ENCODE measurements at regions not wholly inside any gene's neighbourhood (a gene's known extent, or its start where the extent isn't known, plus 50 kb on each side); places are given as distances from the start of the nearest gene placed in this dataset.

GRCh38 chr7:92231-92674, 100.1 kb upstream of the FAM20C start:
- H3K27ac ChIP-seq (ENCODE audit: low read length), result no peak overlapping the region
- H3K4me3 ChIP-seq (ENCODE audit: low read length), result no peak overlapping the region
- WGBS (ENCODE audit: insufficient coverage, low lambda C conversion rate), result no CpG with 5 or more reads among the region's 6 CpGs
- peaks cover 2% of the 10 kb centered on the region for H3K9me3 ChIP-seq (ENCODE audit: control insufficient read depth, low read depth, low read length)
- H3K36me3 ChIP-seq (ENCODE audit: control insufficient read depth, insufficient read depth, low read length), result no peaks in the 10 kb centered on the region
- H3K4me1 ChIP-seq (ENCODE audit: control insufficient read depth, insufficient read depth, low read length), result peaks cover 23% of the 10 kb centered on the region
- no peak for DNase-seq
- H3K27me3 ChIP-seq (ENCODE audit: control insufficient read depth, insufficient read depth, low read length), result no peaks in the 10 kb centered on the region

- Histone ChIP-seq H3K27ac (ENCODE audit: low read length) (no peak overlapping the region), H3K9me3 (ENCODE audit: control insufficient read depth, low read depth, low read length) (peaks cover 6% of the 10 kb centered on the region), H3K4me1 (ENCODE audit: control insufficient read depth, insufficient read depth, low read length) (peaks cover 23% of the 10 kb centered on the region), H3K36me3 (ENCODE audit: control insufficient read depth, insufficient read depth, low read length) (no peaks in the 10 kb centered on the region), H3K4me3 (ENCODE audit: low read length) (no peak overlapping the region), H3K27me3 (ENCODE audit: control insufficient read depth, insufficient read depth, low read length) (no peaks in the 10 kb centered on the region)
- DNase-seq, result no peak
- WGBS (ENCODE audit: insufficient coverage, low lambda C conversion rate), result 100% methylated on average over 1 of the region's 27 CpGs
Observed at GRCh38 chr7:92888-93672, 99.3 kb upstream of the FAM20C start.

DNA sequence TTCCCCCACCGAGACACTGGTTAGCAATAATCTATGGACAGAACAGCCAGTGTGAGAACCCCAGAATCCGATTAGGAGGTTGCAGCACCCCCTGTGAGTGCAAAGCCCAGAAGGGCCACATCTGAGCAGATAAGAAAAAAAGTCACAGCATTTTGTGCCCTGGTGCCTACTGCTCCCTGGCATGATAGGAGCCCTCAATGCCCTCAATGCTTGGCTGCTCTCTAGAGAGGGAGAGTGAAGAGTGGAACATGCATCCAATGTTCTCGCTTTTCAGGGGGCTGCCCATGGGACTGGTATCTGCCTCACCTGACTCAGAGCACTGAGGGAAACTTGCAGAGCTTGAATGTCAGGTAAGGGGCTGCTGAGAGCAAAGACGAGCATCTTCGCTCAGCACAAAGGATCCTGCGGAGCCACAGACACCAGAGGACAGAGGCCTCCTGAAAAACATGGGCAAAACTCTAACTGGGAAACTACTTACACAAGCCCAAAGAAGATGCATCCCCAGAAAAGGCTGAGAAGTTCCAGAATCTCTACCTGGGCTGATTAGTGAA, 98.0 kb upstream of the FAM20C start:
- DNase-seq, result no peak

DNA sequence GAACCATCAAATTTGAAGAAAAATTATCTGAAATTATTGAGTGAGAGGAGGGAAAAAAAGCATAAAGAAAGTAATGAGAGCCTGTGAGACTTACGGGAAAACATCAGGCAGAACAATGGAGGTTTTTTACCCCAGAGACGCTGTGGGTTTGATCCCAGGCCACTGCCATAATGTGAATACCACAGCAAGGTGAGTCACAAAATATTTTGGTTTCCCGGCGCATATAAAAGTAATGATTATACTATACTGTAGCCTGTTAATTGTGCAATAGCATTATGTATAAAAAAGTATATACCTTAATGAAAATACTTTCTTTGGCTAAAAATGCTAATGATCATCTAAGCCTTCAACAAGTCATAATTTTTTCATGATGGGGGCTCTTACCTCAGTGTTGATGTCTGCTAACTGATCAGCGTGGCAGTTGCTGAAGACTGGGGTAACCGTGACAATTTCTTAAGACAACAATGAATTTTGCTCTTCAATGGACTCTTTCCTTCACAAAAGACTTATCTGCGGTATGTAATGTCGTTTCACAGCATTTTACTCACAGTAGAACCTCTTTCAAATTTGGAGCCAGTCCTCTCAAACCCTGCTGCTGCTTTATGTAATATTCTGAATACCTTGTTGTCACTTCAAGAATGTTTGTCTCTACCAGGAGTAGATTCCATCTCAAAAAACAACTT, 97.0 kb upstream of the FAM20C start:
- peaks cover 10% of the 10 kb centered on the region for H3K9me3 ChIP-seq (ENCODE audit: control insufficient read depth, low read depth, low read length)
- no peak overlapping the region for H3K4me3 ChIP-seq (ENCODE audit: low read length)
- no peak for DNase-seq
- no peaks in the 10 kb centered on the region for H3K27me3 ChIP-seq (ENCODE audit: control insufficient read depth, insufficient read depth, low read length)
- H3K4me1 ChIP-seq (ENCODE audit: control insufficient read depth, insufficient read depth, low read length), result peaks cover 5% of the 10 kb centered on the region
- H3K27ac ChIP-seq (ENCODE audit: low read length), result no peak overlapping the region
- no peaks in the 10 kb centered on the region for H3K36me3 ChIP-seq (ENCODE audit: control insufficient read depth, insufficient read depth, low read length)
- WGBS (ENCODE audit: insufficient coverage, low lambda C conversion rate), result no CpG with 5 or more reads among the region's 8 CpGs

More for the DNA sequence above, 98.0 kb upstream of the FAM20C start:
- H3K9me3 ChIP-seq (ENCODE audit: control insufficient read depth, low read depth, low read length), result peaks cover 10% of the 10 kb centered on the region
- peaks cover 15% of the 10 kb centered on the region for H3K4me1 ChIP-seq (ENCODE audit: control insufficient read depth, insufficient read depth, low read length)
- no peak overlapping the region for H3K4me3 ChIP-seq (ENCODE audit: low read length)
- H3K27me3 ChIP-seq (ENCODE audit: control insufficient read depth, insufficient read depth, low read length), result no peaks in the 10 kb centered on the region
- no peaks in the 10 kb centered on the region for H3K36me3 ChIP-seq (ENCODE audit: control insufficient read depth, insufficient read depth, low read length)
- no peak overlapping the region for H3K27ac ChIP-seq (ENCODE audit: low read length)
- WGBS (ENCODE audit: insufficient coverage, low lambda C conversion rate), result no CpG with 5 or more reads among the region's 6 CpGs

GRCh38 chr7:95863-96260, 96.5 kb upstream of the FAM20C start:
- Histone ChIP-seq H3K4me1 (ENCODE audit: control insufficient read depth, insufficient read depth, low read length) (no peaks in the 10 kb centered on the region), H3K4me3 (ENCODE audit: low read length) (no peak overlapping the region), H3K27ac (ENCODE audit: low read length) (no peak overlapping the region), H3K27me3 (ENCODE audit: control insufficient read depth, insufficient read depth, low read length) (no peaks in the 10 kb centered on the region), H3K9me3 (ENCODE audit: control insufficient read depth, low read depth, low read length) (peaks cover 10% of the 10 kb centered on the region), H3K36me3 (ENCODE audit: control insufficient read depth, insufficient read depth, low read length) (no peaks in the 10 kb centered on the region)
- no CpG with 5 or more reads among the region's 8 CpGs for WGBS (ENCODE audit: insufficient coverage, low lambda C conversion rate)
- no peak for DNase-seq

DNA sequence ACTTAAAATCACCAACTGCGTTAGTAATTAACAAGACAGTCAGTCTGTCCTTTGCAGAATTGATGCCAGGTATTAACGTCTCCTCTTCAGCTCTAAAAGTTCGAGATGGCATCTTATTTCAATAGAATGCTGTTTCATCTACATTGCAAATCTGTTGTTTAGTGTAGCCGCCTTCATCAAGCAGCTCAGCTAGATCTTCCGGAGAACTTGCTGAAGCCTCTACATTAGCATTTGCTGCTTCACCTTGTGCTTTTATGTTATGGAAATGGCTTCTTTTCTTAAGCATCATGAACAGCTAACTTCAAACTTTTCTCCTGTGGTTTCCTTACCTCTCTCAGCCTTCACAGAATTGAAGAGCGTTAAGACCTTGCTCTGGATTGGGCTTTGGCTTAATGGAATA, 95.5 kb upstream of the FAM20C start:
- no CpG with 5 or more reads among the region's 6 CpGs for WGBS (ENCODE audit: insufficient coverage, low lambda C conversion rate)

DNA sequence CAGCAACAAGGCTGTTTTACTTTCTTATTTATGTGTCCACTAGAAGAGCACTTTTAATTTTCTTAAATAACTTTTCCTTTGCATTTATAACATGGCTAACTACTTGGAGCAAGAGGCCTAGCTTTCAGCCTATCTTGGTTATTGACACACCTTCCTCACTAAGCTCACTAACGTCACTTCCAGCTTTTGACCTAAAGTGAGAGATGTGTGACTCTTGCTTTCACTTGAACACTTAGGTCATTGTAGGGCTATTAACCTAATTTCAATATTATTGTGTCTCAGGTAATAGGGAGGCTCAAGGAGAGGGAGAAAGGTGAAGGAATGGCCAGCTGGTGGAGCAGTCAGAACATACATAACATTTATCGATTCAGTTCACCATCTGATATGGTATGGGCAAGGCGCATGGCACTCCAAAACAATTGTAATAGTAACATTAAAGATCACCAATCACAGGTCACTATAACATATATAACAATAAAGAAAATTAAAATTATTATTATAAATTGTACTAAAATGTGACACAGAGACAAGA, 95.0 kb upstream of the FAM20C start:
- Histone ChIP-seq H3K9me3 (ENCODE audit: control insufficient read depth, low read depth, low read length) (peaks cover 10% of the 10 kb centered on the region), H3K36me3 (ENCODE audit: control insufficient read depth, insufficient read depth, low read length) (no peaks in the 10 kb centered on the region), H3K4me1 (ENCODE audit: control insufficient read depth, insufficient read depth, low read length) (no peaks in the 10 kb centered on the region), H3K27me3 (ENCODE audit: control insufficient read depth, insufficient read depth, low read length) (no peaks in the 10 kb centered on the region), H3K27ac (ENCODE audit: low read length) (no peak overlapping the region), H3K4me3 (ENCODE audit: low read length) (no peak overlapping the region)
- DNase-seq, result peak in 1 of 2 donors; percentile 57
- no CpG with 5 or more reads among the region's 3 CpGs for WGBS (ENCODE audit: insufficient coverage, low lambda C conversion rate)

More for the DNA sequence above, 95.5 kb upstream of the FAM20C start:
- Histone ChIP-seq H3K4me3 (ENCODE audit: low read length) (no peak overlapping the region), H3K27me3 (ENCODE audit: control insufficient read depth, insufficient read depth, low read length) (no peaks in the 10 kb centered on the region), H3K27ac (ENCODE audit: low read length) (no peak overlapping the region), H3K9me3 (ENCODE audit: control insufficient read depth, low read depth, low read length) (peaks cover 10% of the 10 kb centered on the region), H3K4me1 (ENCODE audit: control insufficient read depth, insufficient read depth, low read length) (no peaks in the 10 kb centered on the region), H3K36me3 (ENCODE audit: control insufficient read depth, insufficient read depth, low read length) (no peaks in the 10 kb centered on the region)
- DNase-seq, result no peak

DNA sequence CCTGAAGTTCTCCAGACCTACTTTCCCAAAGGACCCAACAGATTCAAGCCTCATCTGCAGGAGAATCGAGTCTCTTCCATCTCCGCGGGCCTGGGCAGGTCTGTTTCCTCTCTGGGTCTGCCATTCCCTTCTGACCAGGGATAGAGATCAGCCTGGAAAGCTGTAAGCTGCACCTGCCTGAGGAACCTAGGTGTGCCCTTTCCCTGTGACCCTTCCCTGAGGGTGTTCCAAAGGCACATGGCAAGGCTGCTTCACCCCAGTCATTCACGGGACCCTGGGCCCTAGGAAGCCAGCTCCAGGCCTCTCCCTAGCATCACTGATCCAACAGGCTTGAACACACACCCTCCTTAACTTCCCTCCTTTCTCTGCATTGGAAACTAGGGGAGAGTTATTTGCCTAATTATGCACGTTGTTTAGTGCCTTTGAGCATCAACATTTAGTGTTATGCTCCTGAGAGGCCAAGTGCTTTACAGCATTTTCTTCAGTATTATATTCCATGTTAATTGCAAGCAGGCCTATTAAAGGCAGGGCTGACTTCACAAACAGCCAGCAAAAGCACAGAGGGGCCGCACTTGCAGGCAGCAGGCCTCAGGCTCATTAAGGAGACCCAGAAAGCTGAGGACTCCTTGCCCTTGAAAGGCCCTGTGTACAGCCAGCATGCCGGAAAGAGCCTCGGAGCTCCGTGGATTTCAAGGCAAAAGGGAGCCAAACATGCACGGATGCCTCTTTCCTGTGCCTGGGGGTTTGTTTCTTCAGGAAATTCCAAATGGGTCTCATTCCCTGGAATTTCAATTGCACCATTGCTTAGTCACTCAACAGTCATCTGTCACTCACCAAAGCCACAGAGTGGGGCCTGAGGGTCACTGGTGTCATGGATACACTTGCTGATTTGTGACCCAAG, 91.0 kb upstream of the FAM20C start:
- Histone ChIP-seq H3K27ac (ENCODE audit: low read length) (no peak overlapping the region), H3K27me3 (ENCODE audit: control insufficient read depth, insufficient read depth, low read length) (peaks cover 2% of the 10 kb centered on the region), H3K36me3 (ENCODE audit: control insufficient read depth, insufficient read depth, low read length) (no peaks in the 10 kb centered on the region), H3K4me1 (ENCODE audit: control insufficient read depth, insufficient read depth, low read length) (no peaks in the 10 kb centered on the region), H3K4me3 (ENCODE audit: low read length) (no peak overlapping the region), H3K9me3 (ENCODE audit: control insufficient read depth, low read depth, low read length) (peaks cover 8% of the 10 kb centered on the region)
- DNase-seq, result no peak
- WGBS (ENCODE audit: insufficient coverage, low lambda C conversion rate), result no CpG with 5 or more reads among the region's 10 CpGs

GRCh38 chr7:102047-102711, 90.2 kb upstream of the FAM20C start:
- WGBS (ENCODE audit: insufficient coverage, low lambda C conversion rate), result no CpG with 5 or more reads among the region's 13 CpGs
- no peaks in the 10 kb centered on the region for H3K4me1 ChIP-seq (ENCODE audit: control insufficient read depth, insufficient read depth, low read length)
- H3K9me3 ChIP-seq (ENCODE audit: control insufficient read depth, low read depth, low read length), result peaks cover 8% of the 10 kb centered on the region
- no peaks in the 10 kb centered on the region for H3K36me3 ChIP-seq (ENCODE audit: control insufficient read depth, insufficient read depth, low read length)
- H3K27me3 ChIP-seq (ENCODE audit: control insufficient read depth, insufficient read depth, low read length), result peaks cover 2% of the 10 kb centered on the region
- H3K27ac ChIP-seq (ENCODE audit: low read length), result no peak overlapping the region
- no peak overlapping the region for H3K4me3 ChIP-seq (ENCODE audit: low read length)
- DNase-seq, result no peak
